Lower leg skin (tissue), 3 donors: ENCODE measurements at regions not wholly inside any gene's neighbourhood (a gene's known extent, or its start where the extent isn't known, plus 50 kb on each side); places are given as distances from the start of the nearest gene placed in this dataset.

Experiments
- POLR2A ChIP-seq, 2 donors: fragments of 450-650 bp; IDR thresholded peaks; one replicate each; pipeline ENCODE4 v1.6.1; 2016 to 2017; ENCODE audit warnings: antibody characterized with exemption in 2 of 2, mild to moderate bottlenecking in 1 of 2, moderate library complexity in 1 of 2
- TF ChIP-seq, protein P1 (sequence below), 3 donors: fragments of 450-650 bp; IDR thresholded peaks; one replicate each; pipeline ENCODE4 v1.5.1; 2016; ENCODE audit warnings: antibody characterized with exemption in 3 of 3, mild to moderate bottlenecking in 3 of 3, moderate library complexity in 2 of 3

- no peak for TF ChIP-seq POLR2A (IDR thresholded peaks at IDR 0.05)
- TF ChIP-seq, protein P1, sequence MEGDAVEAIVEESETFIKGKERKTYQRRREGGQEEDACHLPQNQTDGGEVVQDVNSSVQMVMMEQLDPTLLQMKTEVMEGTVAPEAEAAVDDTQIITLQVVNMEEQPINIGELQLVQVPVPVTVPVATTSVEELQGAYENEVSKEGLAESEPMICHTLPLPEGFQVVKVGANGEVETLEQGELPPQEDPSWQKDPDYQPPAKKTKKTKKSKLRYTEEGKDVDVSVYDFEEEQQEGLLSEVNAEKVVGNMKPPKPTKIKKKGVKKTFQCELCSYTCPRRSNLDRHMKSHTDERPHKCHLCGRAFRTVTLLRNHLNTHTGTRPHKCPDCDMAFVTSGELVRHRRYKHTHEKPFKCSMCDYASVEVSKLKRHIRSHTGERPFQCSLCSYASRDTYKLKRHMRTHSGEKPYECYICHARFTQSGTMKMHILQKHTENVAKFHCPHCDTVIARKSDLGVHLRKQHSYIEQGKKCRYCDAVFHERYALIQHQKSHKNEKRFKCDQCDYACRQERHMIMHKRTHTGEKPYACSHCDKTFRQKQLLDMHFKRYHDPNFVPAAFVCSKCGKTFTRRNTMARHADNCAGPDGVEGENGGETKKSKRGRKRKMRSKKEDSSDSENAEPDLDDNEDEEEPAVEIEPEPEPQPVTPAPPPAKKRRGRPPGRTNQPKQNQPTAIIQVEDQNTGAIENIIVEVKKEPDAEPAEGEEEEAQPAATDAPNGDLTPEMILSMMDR (IDR thresholded peaks at IDR 0.05), result no peak
Measured at GRCh38 chr9:36731068-36731956, 158.6 kb downstream of the MELK start.
